ENCODE measurements at regions not wholly inside any gene's neighbourhood (a gene's known extent, or its start where the extent isn't known, plus 50 kb on each side); places are given as distances from the start of the nearest gene placed in this dataset.

DNA sequence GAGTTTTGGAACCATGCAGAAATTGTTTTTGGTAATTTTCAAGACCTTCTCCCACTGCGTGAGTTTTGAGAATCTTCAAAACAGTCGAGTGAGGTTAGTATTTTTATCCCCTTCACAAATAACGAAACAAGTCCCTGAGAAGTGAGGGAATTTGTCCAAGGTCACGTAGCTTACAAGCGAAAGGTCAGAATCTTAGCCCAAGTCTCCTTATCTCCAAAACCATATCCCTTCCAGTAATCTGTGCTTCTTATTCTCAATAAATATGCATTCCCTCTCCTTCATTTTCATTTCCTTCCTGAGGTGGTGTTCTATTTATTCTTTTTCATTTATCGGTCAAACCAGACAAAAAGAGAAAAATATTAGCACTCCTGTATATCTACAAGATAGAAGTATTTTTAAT lies 163.6 kb downstream of the MREG start:
- H3K27me3 ChIP-seq (ENCODE audit: control insufficient read depth in 1 of 2, insufficient read depth in 2 of 2, low read length in 2 of 2): no peaks in the 10 kb centered on the region
- no peak overlapping the region for H3K4me3 ChIP-seq (ENCODE audit: low read depth in 1 of 2, low read length in 2 of 2)
- H3K27ac ChIP-seq (ENCODE audit: low read depth, low read length): no peak overlapping the region
- no peaks in the 10 kb centered on the region for H3K4me1 ChIP-seq (ENCODE audit: control insufficient read depth in 1 of 2, insufficient read depth in 2 of 2, low read length in 2 of 2)
- H3K36me3 ChIP-seq (ENCODE audit: control insufficient read depth in 1 of 2, insufficient read depth in 2 of 2, low read length in 2 of 2): no peaks in the 10 kb centered on the region
- peaks cover 0 to 6% of the 10 kb centered on the region in 2 donors for H3K9me3 ChIP-seq (ENCODE audit: control insufficient read depth in 1 of 2, low read length in 2 of 2)
- H3K9ac ChIP-seq (ENCODE audit: low read depth in 1 of 2, low read length in 2 of 2): no peak overlapping the region

DNA sequence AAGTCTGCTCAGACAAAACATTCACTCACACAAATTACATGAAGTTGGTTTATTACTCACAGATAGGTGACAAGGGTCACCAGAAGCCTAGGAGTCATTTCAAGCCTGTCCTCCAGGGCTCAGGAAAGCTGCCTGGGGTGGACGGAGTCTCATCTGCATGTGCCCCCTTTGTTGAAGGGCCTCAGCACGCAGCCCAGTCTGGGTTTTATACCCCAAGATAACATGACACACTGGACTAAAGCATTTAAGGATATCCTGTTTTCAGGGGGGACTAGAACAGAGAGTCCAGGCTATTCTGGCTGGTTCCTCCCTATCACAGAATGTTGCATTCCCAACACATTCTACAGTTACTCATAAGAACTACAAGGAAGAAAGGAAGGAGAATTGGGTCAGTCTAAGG lies 164.7 kb downstream of the MREG start:
- H3K9me3 ChIP-seq (ENCODE audit: control insufficient read depth in 1 of 2, low read length in 2 of 2): peaks cover 0 to 5% of the 10 kb centered on the region in 2 donors
- no peak overlapping the region for H3K4me3 ChIP-seq (ENCODE audit: low read depth in 1 of 2, low read length in 2 of 2)
- no peak overlapping the region for H3K27ac ChIP-seq (ENCODE audit: low read depth, low read length)
- no peak overlapping the region for H3K9ac ChIP-seq (ENCODE audit: low read depth in 1 of 2, low read length in 2 of 2)
- H3K4me1 ChIP-seq (ENCODE audit: control insufficient read depth in 1 of 2, insufficient read depth in 2 of 2, low read length in 2 of 2): no peaks in the 10 kb centered on the region
- no peaks in the 10 kb centered on the region for H3K27me3 ChIP-seq (ENCODE audit: control insufficient read depth in 1 of 2, insufficient read depth in 2 of 2, low read length in 2 of 2)
- H3K36me3 ChIP-seq (ENCODE audit: control insufficient read depth in 1 of 2, insufficient read depth in 2 of 2, low read length in 2 of 2): no peaks in the 10 kb centered on the region

DNA sequence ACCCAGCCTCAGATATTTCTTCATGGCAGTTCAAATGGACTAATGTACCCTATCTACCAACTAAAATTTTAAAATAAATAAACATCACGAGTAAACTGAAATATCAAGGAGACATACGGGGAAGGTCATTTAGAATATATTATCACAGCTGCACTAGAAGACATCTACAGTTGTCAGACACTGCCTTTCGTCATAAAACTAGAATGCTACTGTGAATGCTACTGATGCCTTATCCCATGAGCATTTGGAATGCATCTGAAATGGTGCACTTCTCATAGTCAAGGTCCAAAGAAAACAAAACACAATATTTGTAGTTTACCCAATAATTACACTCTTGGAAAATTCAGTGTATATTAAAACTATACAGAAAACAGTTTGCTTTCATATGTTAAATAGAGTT lies 165.2 kb downstream of the MREG start:
- H3K36me3 ChIP-seq (ENCODE audit: control insufficient read depth in 1 of 2, insufficient read depth in 2 of 2, low read length in 2 of 2): no peaks in the 10 kb centered on the region
- H3K4me3 ChIP-seq (ENCODE audit: low read depth in 1 of 2, low read length in 2 of 2): no peak overlapping the region
- no peaks in the 10 kb centered on the region for H3K9me3 ChIP-seq (ENCODE audit: control insufficient read depth in 1 of 2, low read length in 2 of 2)
- H3K27ac ChIP-seq (ENCODE audit: low read depth, low read length): no peak overlapping the region
- no peak overlapping the region for H3K9ac ChIP-seq (ENCODE audit: low read depth in 1 of 2, low read length in 2 of 2)
- no peaks in the 10 kb centered on the region for H3K4me1 ChIP-seq (ENCODE audit: control insufficient read depth in 1 of 2, insufficient read depth in 2 of 2, low read length in 2 of 2)
- no peaks in the 10 kb centered on the region for H3K27me3 ChIP-seq (ENCODE audit: control insufficient read depth in 1 of 2, insufficient read depth in 2 of 2, low read length in 2 of 2)

DNA sequence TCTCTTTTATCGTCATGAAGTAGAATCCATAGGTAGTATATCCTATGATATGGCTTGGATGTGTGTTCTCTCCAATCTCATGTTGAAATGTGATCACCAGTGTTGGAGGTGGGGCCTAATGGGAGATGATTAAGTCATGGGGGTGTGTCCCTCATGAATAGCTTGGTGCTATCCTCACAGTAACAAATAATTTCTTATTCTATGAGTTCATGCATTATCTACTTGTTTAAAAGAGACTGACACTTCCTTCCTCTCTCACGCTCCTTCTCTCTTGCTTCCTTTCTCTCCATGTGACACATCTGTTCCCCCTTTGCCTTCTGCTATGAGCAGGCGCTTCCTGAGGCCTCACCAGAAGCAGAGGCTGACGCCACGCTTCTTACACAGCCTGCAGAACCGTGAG lies 165.6 kb downstream of the MREG start:
- Histone ChIP-seq H3K27me3 (ENCODE audit: control insufficient read depth in 1 of 2, insufficient read depth in 2 of 2, low read length in 2 of 2) (no peaks in the 10 kb centered on the region), H3K4me3 (ENCODE audit: low read depth in 1 of 2, low read length in 2 of 2) (no peak overlapping the region), H3K9me3 (ENCODE audit: control insufficient read depth in 1 of 2, low read length in 2 of 2) (no peaks in the 10 kb centered on the region), H3K4me1 (ENCODE audit: control insufficient read depth in 1 of 2, insufficient read depth in 2 of 2, low read length in 2 of 2) (no peaks in the 10 kb centered on the region), H3K36me3 (ENCODE audit: control insufficient read depth in 1 of 2, insufficient read depth in 2 of 2, low read length in 2 of 2) (no peaks in the 10 kb centered on the region), H3K9ac (ENCODE audit: low read depth in 1 of 2, low read length in 2 of 2) (no peak overlapping the region), H3K27ac (ENCODE audit: low read depth, low read length) (no peak overlapping the region)

DNA sequence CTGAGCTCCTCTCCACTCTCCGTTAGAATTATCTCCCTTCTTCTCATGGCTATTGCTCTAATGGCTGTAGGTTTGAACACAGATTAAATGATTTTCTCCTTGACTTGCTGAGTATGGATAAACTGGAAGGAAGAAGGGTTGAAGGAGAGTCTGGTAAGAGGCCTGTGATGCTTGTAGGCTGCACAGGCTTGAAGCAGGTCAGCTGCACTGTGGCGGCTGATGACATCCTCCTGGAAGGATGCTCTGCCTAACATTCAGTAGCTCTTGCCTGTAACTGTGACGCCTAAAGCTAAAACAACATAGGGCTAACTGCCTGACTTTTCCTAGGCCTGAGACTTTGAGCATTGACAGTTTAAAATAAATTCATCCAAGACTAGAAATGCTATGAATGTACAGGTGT lies 166.3 kb downstream of the MREG start:
- no peak overlapping the region for H3K4me3 ChIP-seq (ENCODE audit: low read depth in 1 of 2, low read length in 2 of 2)
- no peaks in the 10 kb centered on the region for H3K36me3 ChIP-seq (ENCODE audit: control insufficient read depth in 1 of 2, insufficient read depth in 2 of 2, low read length in 2 of 2)
- no peak overlapping the region for H3K27ac ChIP-seq (ENCODE audit: low read depth, low read length)
- H3K9ac ChIP-seq (ENCODE audit: low read depth in 1 of 2, low read length in 2 of 2): no peak overlapping the region
- H3K9me3 ChIP-seq (ENCODE audit: control insufficient read depth in 1 of 2, low read length in 2 of 2): no peaks in the 10 kb centered on the region
- no peaks in the 10 kb centered on the region for H3K4me1 ChIP-seq (ENCODE audit: control insufficient read depth in 1 of 2, insufficient read depth in 2 of 2, low read length in 2 of 2)
- no peaks in the 10 kb centered on the region for H3K27me3 ChIP-seq (ENCODE audit: control insufficient read depth in 1 of 2, insufficient read depth in 2 of 2, low read length in 2 of 2)

DNA sequence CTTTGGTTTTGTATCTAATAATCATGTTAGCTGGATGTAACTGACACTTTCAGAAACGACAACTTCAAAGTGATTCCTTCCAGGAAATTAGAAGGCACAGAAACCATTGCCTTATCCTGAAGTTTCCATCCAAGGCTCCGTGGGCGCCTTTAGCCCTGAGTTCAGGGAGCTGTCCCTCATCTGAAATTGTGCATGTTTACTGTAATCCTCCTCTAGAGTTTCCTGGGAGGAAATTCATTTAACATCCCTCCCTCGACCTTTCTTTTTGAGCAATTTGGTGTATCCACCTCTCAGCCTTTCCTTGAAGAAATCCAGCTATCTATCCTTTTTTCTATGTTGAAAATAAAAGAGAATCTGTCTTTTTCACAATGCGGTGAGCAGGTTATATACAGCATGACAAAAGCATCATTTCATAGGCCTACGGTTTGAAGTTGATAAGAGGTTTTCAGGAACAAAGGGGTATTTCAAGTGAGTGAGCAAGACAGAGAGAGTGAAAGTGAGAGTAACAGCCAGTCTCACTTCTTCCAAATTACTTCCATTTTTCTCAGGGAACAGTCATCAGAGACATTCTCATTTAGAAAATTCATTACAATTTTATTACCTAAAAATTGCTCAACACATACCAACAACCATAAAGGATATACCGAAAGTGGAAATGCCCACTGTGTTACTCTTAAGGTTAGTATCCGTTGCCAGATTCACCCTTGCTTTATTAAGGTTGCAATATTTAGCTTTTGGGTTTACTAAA lies 167.3 kb downstream of the MREG start:
- no peaks in the 10 kb centered on the region for H3K27me3 ChIP-seq (ENCODE audit: control insufficient read depth in 1 of 2, insufficient read depth in 2 of 2, low read length in 2 of 2)
- H3K9ac ChIP-seq (ENCODE audit: low read depth in 1 of 2, low read length in 2 of 2): no peak overlapping the region
- H3K4me3 ChIP-seq (ENCODE audit: low read depth in 1 of 2, low read length in 2 of 2): no peak overlapping the region
- no peaks in the 10 kb centered on the region for H3K9me3 ChIP-seq (ENCODE audit: control insufficient read depth in 1 of 2, low read length in 2 of 2)
- no peaks in the 10 kb centered on the region for H3K36me3 ChIP-seq (ENCODE audit: control insufficient read depth in 1 of 2, insufficient read depth in 2 of 2, low read length in 2 of 2)
- H3K4me1 ChIP-seq (ENCODE audit: control insufficient read depth in 1 of 2, insufficient read depth in 2 of 2, low read length in 2 of 2): peaks cover 0 to 6% of the 10 kb centered on the region in 2 donors
- no peak overlapping the region for H3K27ac ChIP-seq (ENCODE audit: low read depth, low read length)

DNA sequence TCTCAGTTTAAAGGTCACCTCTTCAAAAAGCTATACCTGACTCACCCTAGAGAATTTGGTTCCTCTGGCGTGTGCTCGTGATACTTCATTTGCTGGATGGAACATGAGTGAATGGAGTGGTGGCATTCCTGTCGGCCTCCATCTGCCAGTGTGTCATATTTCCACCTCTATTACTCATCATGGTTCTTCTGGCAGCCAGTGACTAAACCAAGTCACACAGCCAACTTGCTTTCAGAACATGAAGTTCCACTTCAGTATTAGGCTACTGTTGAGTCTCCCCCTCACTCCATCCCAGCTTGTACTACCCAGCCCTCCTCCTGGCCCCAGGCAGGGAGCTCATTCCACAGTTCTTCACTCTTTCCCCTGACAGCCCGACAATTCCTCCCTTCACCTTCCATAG lies 169.8 kb downstream of the MREG start:
- no peaks in the 10 kb centered on the region for H3K36me3 ChIP-seq (ENCODE audit: control insufficient read depth in 1 of 2, insufficient read depth in 2 of 2, low read length in 2 of 2)
- H3K4me3 ChIP-seq (ENCODE audit: low read depth in 1 of 2, low read length in 2 of 2): no peak overlapping the region
- H3K9me3 ChIP-seq (ENCODE audit: control insufficient read depth in 1 of 2, low read length in 2 of 2): no peaks in the 10 kb centered on the region
- H3K27ac ChIP-seq (ENCODE audit: low read depth, low read length): no peak overlapping the region
- H3K4me1 ChIP-seq (ENCODE audit: control insufficient read depth in 1 of 2, insufficient read depth in 2 of 2, low read length in 2 of 2): peaks cover 0 to 7% of the 10 kb centered on the region in 2 donors
- no peak overlapping the region for H3K9ac ChIP-seq (ENCODE audit: low read depth in 1 of 2, low read length in 2 of 2)
- no peaks in the 10 kb centered on the region for H3K27me3 ChIP-seq (ENCODE audit: control insufficient read depth in 1 of 2, insufficient read depth in 2 of 2, low read length in 2 of 2)

DNA sequence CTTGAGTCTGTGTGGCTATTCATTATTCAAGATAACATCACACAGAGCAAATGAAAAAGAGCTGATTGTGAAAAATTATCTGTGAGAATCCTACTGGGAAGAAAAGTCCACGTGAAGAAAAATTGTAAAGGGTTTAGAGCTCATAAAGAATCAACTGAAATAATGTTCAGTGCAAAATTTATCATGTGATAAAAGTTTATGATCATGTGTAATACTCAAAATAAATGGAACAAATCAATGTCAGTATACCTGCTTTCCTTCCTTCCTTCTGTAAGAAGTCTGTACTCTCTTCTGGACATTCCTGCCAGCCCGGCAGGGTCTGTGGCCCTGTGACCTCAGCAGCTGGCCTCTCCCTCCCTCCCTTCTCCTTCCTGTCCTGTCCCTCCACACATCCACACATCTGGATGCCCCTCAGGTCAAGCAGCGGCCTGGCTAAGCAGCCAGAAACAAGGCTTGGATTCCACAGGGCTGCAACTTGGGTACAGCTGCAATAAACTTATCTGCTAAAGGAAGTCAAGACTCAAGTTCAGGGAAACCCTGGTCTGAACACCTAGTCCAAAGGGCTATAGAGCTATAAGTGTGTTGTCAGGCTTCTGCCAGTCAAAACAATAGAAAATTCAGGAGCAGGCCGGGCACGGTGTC lies 172.1 kb downstream of the MREG start:
- Histone ChIP-seq H3K9me3 (ENCODE audit: control insufficient read depth in 1 of 2, low read length in 2 of 2) (no peaks in the 10 kb centered on the region), H3K27me3 (ENCODE audit: control insufficient read depth in 1 of 2, insufficient read depth in 2 of 2, low read length in 2 of 2) (no peaks in the 10 kb centered on the region), H3K36me3 (ENCODE audit: control insufficient read depth in 1 of 2, insufficient read depth in 2 of 2, low read length in 2 of 2) (no peaks in the 10 kb centered on the region), H3K27ac (ENCODE audit: low read depth, low read length) (no peak overlapping the region), H3K4me3 (ENCODE audit: low read depth in 1 of 2, low read length in 2 of 2) (no peak overlapping the region), H3K4me1 (ENCODE audit: control insufficient read depth in 1 of 2, insufficient read depth in 2 of 2, low read length in 2 of 2) (peaks cover 0 to 7% of the 10 kb centered on the region in 2 donors), H3K9ac (ENCODE audit: low read depth in 1 of 2, low read length in 2 of 2) (no peak overlapping the region)

DNA sequence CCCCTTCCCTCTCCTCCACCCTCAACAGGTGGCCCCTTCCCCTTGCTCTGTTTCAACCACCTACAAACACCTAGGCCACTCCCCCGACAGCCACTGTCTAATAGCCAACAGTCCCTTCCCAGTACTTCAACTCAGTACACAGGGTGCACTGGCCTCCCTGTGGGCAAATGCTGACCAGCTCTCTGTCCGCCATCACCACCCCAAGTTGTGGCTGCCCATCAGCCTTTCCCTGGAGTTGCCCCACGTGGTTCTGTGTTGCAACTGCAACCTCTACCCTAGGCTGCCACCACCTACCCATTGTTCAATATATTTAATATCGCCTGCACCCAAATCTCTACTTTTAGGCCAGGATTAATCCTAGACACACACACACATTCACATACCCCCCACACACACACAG lies 173.5 kb downstream of the MREG start:
- Histone ChIP-seq H3K36me3 (ENCODE audit: control insufficient read depth in 1 of 2, insufficient read depth in 2 of 2, low read length in 2 of 2) (no peaks in the 10 kb centered on the region), H3K9ac (ENCODE audit: low read depth in 1 of 2, low read length in 2 of 2) (no peak overlapping the region), H3K4me3 (ENCODE audit: low read depth in 1 of 2, low read length in 2 of 2) (no peak overlapping the region), H3K27ac (ENCODE audit: low read depth, low read length) (no peak overlapping the region), H3K27me3 (ENCODE audit: control insufficient read depth in 1 of 2, insufficient read depth in 2 of 2, low read length in 2 of 2) (no peaks in the 10 kb centered on the region), H3K9me3 (ENCODE audit: control insufficient read depth in 1 of 2, low read length in 2 of 2) (no peaks in the 10 kb centered on the region), H3K4me1 (ENCODE audit: control insufficient read depth in 1 of 2, insufficient read depth in 2 of 2, low read length in 2 of 2) (peaks cover 0 to 7% of the 10 kb centered on the region in 2 donors)

DNA sequence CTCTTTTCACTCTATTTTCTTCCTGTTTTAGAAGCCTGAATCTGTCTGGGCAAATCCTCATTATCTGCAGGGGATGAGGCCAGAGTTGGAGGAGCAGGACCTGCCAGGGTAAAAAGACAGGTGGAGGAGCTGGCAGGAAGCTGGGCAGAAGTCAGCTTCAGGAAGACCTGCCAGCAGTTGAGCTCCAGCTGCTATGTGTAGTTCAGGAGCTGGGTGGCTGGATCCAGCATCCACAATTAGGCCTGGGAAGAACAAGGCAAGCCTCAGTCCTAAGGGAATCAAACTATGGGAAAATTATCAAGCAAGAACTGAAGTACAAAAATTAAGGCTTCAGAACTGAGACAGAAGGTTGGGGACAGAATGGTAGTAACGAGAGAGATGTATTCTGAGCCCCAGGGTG lies 174.0 kb downstream of the MREG start:
- Histone ChIP-seq H3K4me1 (ENCODE audit: control insufficient read depth in 1 of 2, insufficient read depth in 2 of 2, low read length in 2 of 2) (peaks cover 0 to 7% of the 10 kb centered on the region in 2 donors), H3K9ac (ENCODE audit: low read depth in 1 of 2, low read length in 2 of 2) (no peak overlapping the region), H3K9me3 (ENCODE audit: control insufficient read depth in 1 of 2, low read length in 2 of 2) (no peaks in the 10 kb centered on the region), H3K27me3 (ENCODE audit: control insufficient read depth in 1 of 2, insufficient read depth in 2 of 2, low read length in 2 of 2) (no peaks in the 10 kb centered on the region), H3K27ac (ENCODE audit: low read depth, low read length) (no peak overlapping the region), H3K36me3 (ENCODE audit: control insufficient read depth in 1 of 2, insufficient read depth in 2 of 2, low read length in 2 of 2) (no peaks in the 10 kb centered on the region), H3K4me3 (ENCODE audit: low read depth in 1 of 2, low read length in 2 of 2) (no peak overlapping the region)

Data from duodenal mucosa (tissue), 2 donors.